Hepatocyte (in vitro differentiated cells): ENCODE measurements at regions not wholly inside any gene's neighbourhood (a gene's known extent, or its start where the extent isn't known, plus 50 kb on each side); places are given as distances from the start of the nearest gene placed in this dataset.

Source experiments
- DNase-seq: peaks from one replicate; pipeline ENCODE4 v3.0.0-alpha.2; 2016; ENCODE audit warnings: low spot score
- H2AFZ ChIP-seq: fragments of 200-600 bp; sonication (generic); 2 replicates; pipeline ENCODE4 v1.6.0; 2016; ENCODE audit warnings: antibody characterized with exemption, mild to moderate bottlenecking
- H3K27ac ChIP-seq: fragments of 200-600 bp; sonication (generic); 2 replicates; pipeline ENCODE4 v1.5.1; 2016; ENCODE audit warnings: mild to moderate bottlenecking
- H3K27me3 ChIP-seq: fragments of 200-600 bp; sonication (generic); 2 replicates; pipeline ENCODE4 v1.6.1; 2016
- H3K36me3 ChIP-seq: fragments of 200-600 bp; sonication (generic); replicated peaks from 2 replicates; pipeline ENCODE4 v1.5.1; 2016; ENCODE audit warnings: low read depth; ENCODE audit not compliant: insufficient read depth
- H3K4me1 ChIP-seq: fragments of 200-600 bp; sonication (generic); 2 replicates; pipeline ENCODE4 v1.5.1; 2016; ENCODE audit warnings: mild to moderate bottlenecking, moderate library complexity; ENCODE audit not compliant: insufficient read depth
- H3K4me2 ChIP-seq: fragments of 200-600 bp; sonication (generic); 2 replicates; pipeline ENCODE4 v1.6.0; 2016
- H3K4me3 ChIP-seq: fragments of 200-600 bp; sonication (generic); 2 replicates; pipeline ENCODE4 v1.5.1; 2016; ENCODE audit warnings: mild to moderate bottlenecking
- H3K79me2 ChIP-seq: fragments of 200-600 bp; sonication (generic); 2 replicates; pipeline ENCODE4 v1.6.0; 2017; ENCODE audit warnings: mild to moderate bottlenecking
- H3K9me2 ChIP-seq: fragments of 200-600 bp; sonication (generic); replicated peaks from 2 replicates; pipeline ENCODE4 v1.6.0; 2017; ENCODE audit warnings: mild to moderate bottlenecking; ENCODE audit not compliant: insufficient read depth
- H3K9me3 ChIP-seq: fragments of 200-600 bp; sonication (generic); 2 replicates; pipeline ENCODE4 v1.5.1; 2016; ENCODE audit warnings: low read depth, mild to moderate bottlenecking
- H4K20me1 ChIP-seq: fragments of 200-600 bp; sonication (generic); 2 replicates; pipeline ENCODE4 v1.6.0; 2016; ENCODE audit warnings: mild to moderate bottlenecking; ENCODE audit not compliant: insufficient read depth, poor library complexity, severe bottlenecking
- CTCF ChIP-seq: fragments of 200-600 bp; sonication (generic); IDR thresholded peaks from 2 replicates; pipeline ENCODE4 v1.5.1; 2016; ENCODE audit warnings: antibody characterized with exemption, mild to moderate bottlenecking; ENCODE audit not compliant: poor library complexity
- EZH2 ChIP-seq: fragments of 200-600 bp; sonication (generic); IDR thresholded peaks from 2 replicates; pipeline ENCODE4 v1.6.1; 2016; ENCODE audit warnings: antibody characterized with exemption, mild to moderate bottlenecking, borderline replicate concordance
- EZH2phosphoT487 ChIP-seq: fragments of 200-600 bp; sonication (generic); IDR thresholded peaks from one replicate; pipeline ENCODE4 v1.6.1; 2018; ENCODE audit warnings: antibody characterized with exemption, mild to moderate bottlenecking, low read depth, moderate library complexity; ENCODE audit not compliant: unreplicated experiment, severe bottlenecking
- WGBS: methylation state at CpG from one replicate; pipeline ENCODE4 v1.1.6; 2016; ENCODE audit warnings: low lambda C conversion rate; ENCODE audit errors: missing lambda C conversion rate; 5-methylcytosine and 5-hydroxymethylcytosine counted together

GRCh38 chr17:5672815-5673430 is 88.6 kb upstream of the NLRP1 start:
- TF ChIP-seq EZH2: no peak
- TF ChIP-seq EZH2phosphoT487: no peak
- no peak for TF ChIP-seq CTCF
- Histone ChIP-seq H2AFZ (no peak overlapping the region), H3K36me3 (no peaks in the 10 kb centered on the region), H4K20me1 (no peaks in the 10 kb centered on the region), H3K27ac (no peak overlapping the region), H3K9me3 (no peaks in the 10 kb centered on the region), H3K79me2 (no peaks in the 10 kb centered on the region), H3K9me2 (no peaks in the 10 kb centered on the region), H3K4me2 (no peak overlapping the region), H3K27me3 (peaks cover 11% of the 10 kb centered on the region), H3K4me3 (no peak overlapping the region), H3K4me1 (no peaks in the 10 kb centered on the region)
- DNase-seq: no peak
- WGBS: 81% methylated on average over 5 of the region's 5 CpGs

- no peaks in the 10 kb centered on the region for H3K79me2 ChIP-seq
- H2AFZ ChIP-seq: no peak overlapping the region
- H3K4me3 ChIP-seq: no peak overlapping the region
- no peaks in the 10 kb centered on the region for H3K9me3 ChIP-seq
- TF ChIP-seq CTCF (no peak), EZH2phosphoT487 (no peak), EZH2 (no peak)
- no peaks in the 10 kb centered on the region for H4K20me1 ChIP-seq
- WGBS: 68% methylated on average over 6 of the region's 6 CpGs
- no peaks in the 10 kb centered on the region for H3K9me2 ChIP-seq
- H3K27ac ChIP-seq: no peak overlapping the region
- H3K36me3 ChIP-seq: no peaks in the 10 kb centered on the region
- H3K27me3 ChIP-seq: no peaks in the 10 kb centered on the region
- no peak overlapping the region for H3K4me2 ChIP-seq
- DNase-seq: no peak
- no peaks in the 10 kb centered on the region for H3K4me1 ChIP-seq
Measured at GRCh38 chr17:5675625-5676421, 91.5 kb upstream of the NLRP1 start.

GRCh38 chr17:5677620-5678019 is 93.3 kb upstream of the NLRP1 start:
- H3K36me3 ChIP-seq: no peaks in the 10 kb centered on the region
- no peak overlapping the region for H3K27ac ChIP-seq
- no peak for DNase-seq
- H3K27me3 ChIP-seq: no peaks in the 10 kb centered on the region
- no peak overlapping the region for H2AFZ ChIP-seq
- no peaks in the 10 kb centered on the region for H3K79me2 ChIP-seq
- TF ChIP-seq EZH2phosphoT487: no peak
- TF ChIP-seq EZH2: no peak
- TF ChIP-seq CTCF: no peak
- H3K9me2 ChIP-seq: no peaks in the 10 kb centered on the region
- H3K4me1 ChIP-seq: no peaks in the 10 kb centered on the region
- no peak overlapping the region for H3K4me3 ChIP-seq
- no peak overlapping the region for H3K4me2 ChIP-seq
- H4K20me1 ChIP-seq: no peaks in the 10 kb centered on the region
- WGBS: 57% methylated on average over 1 of the region's 1 CpG
- no peaks in the 10 kb centered on the region for H3K9me3 ChIP-seq
